WERI-Rb-1 (cell line): ENCODE measurements at regions not wholly inside any gene's neighbourhood (a gene's known extent, or its start where the extent isn't known, plus 50 kb on each side); places are given as distances from the start of the nearest gene placed in this dataset.

Experiments
- DNase-seq: peaks from one replicate; pipeline ENCODE4 v3.0.0-alpha.2; 2020
- H3K27ac ChIP-seq: fragments of 250-450 bp; sonication (Bioruptor Pico); 2 replicates; pipeline ENCODE4 v1.5.1; 2020; ENCODE audit warnings: mild to moderate bottlenecking, moderate library complexity
- H3K27me3 ChIP-seq: fragments of 250-450 bp; sonication (Bioruptor Pico); 2 replicates; pipeline ENCODE4 v1.5.1; 2021; ENCODE audit warnings: mild to moderate bottlenecking, low read depth, moderate library complexity; ENCODE audit not compliant: insufficient read depth, severe bottlenecking
- H3K36me3 ChIP-seq: fragments of 250-450 bp; sonication (Bioruptor Pico); 2 replicates; pipeline ENCODE4 v1.5.1; 2020; ENCODE audit warnings: mild to moderate bottlenecking, moderate library complexity
- H3K4me3 ChIP-seq: 2 replicates; pipeline ENCODE4 v1.5.1; 2011; ENCODE audit warnings: low read depth, mild to moderate bottlenecking, control low read depth, low read length
- H3K9me3 ChIP-seq: fragments of 250-450 bp; sonication (Bioruptor Pico); 2 replicates; pipeline ENCODE4 v1.5.1; 2021; ENCODE audit warnings: mild to moderate bottlenecking, moderate library complexity; ENCODE audit not compliant: severe bottlenecking
- CTCF ChIP-seq: IDR thresholded peaks from 2 replicates; pipeline ENCODE4 v1.5.1; 2011; ENCODE audit warnings: low read depth, mild to moderate bottlenecking, control low read depth, inconsistent platforms, low read length

- H3K27ac ChIP-seq = no peak overlapping the region
- DNase-seq = no peak
- TF ChIP-seq CTCF = no peak
- H3K36me3 ChIP-seq = no peaks in the 10 kb centered on the region
- no peak overlapping the region for H3K4me3 ChIP-seq
- no peaks in the 10 kb centered on the region for H3K27me3 ChIP-seq
- no peaks in the 10 kb centered on the region for H3K9me3 ChIP-seq
Observed at GRCh38 chr2:21676041-21676440, 552.3 kb downstream of the TDRD15 start.

- Histone ChIP-seq H3K27ac (no peak overlapping the region), H3K36me3 (no peaks in the 10 kb centered on the region), H3K4me3 (no peak overlapping the region), H3K27me3 (no peaks in the 10 kb centered on the region), H3K9me3 (no peaks in the 10 kb centered on the region)
- no peak for DNase-seq
- TF ChIP-seq CTCF = no peak
Observed at GRCh38 chr2:21676676-21677075, 552.9 kb downstream of the TDRD15 start.

- H3K9me3 ChIP-seq = no peaks in the 10 kb centered on the region
- H3K27ac ChIP-seq = no peak overlapping the region
- no peaks in the 10 kb centered on the region for H3K27me3 ChIP-seq
- H3K36me3 ChIP-seq = no peaks in the 10 kb centered on the region
- H3K4me3 ChIP-seq = no peak overlapping the region
- no peak for DNase-seq
- TF ChIP-seq CTCF = no peak
Observed at GRCh38 chr2:21683838-21684237, 560.1 kb downstream of the TDRD15 start.

- no peak overlapping the region for H3K27ac ChIP-seq
- TF ChIP-seq CTCF = no peak
- no peak for DNase-seq
Observed at GRCh38 chr2:21687589-21687988, 563.8 kb downstream of the TDRD15 start.

GRCh38 chr2:21690005-21690404 is 566.2 kb downstream of the TDRD15 start:
- TF ChIP-seq CTCF = no peak

More at GRCh38 chr2:21687589-21687988, 563.8 kb downstream of the TDRD15 start:
- Histone ChIP-seq H3K27me3 (no peaks in the 10 kb centered on the region), H3K9me3 (no peaks in the 10 kb centered on the region), H3K4me3 (no peak overlapping the region), H3K36me3 (no peaks in the 10 kb centered on the region)

GRCh38 chr2:21693081-21693480 is 569.3 kb downstream of the TDRD15 start:
- Histone ChIP-seq H3K9me3 (no peaks in the 10 kb centered on the region), H3K36me3 (no peaks in the 10 kb centered on the region), H3K27me3 (no peaks in the 10 kb centered on the region), H3K27ac (no peak overlapping the region), H3K4me3 (no peak overlapping the region)
- DNase-seq = no peak
- no peak for TF ChIP-seq CTCF

More at GRCh38 chr2:21690005-21690404, 566.2 kb downstream of the TDRD15 start:
- Histone ChIP-seq H3K36me3 (no peaks in the 10 kb centered on the region), H3K27ac (no peak overlapping the region), H3K4me3 (no peak overlapping the region), H3K9me3 (no peaks in the 10 kb centered on the region), H3K27me3 (no peaks in the 10 kb centered on the region)
- no peak for DNase-seq
